NAMALWA (cell line): ENCODE measurements at regions not wholly inside any gene's neighbourhood (a gene's known extent, or its start where the extent isn't known, plus 50 kb on each side); places are given as distances from the start of the nearest gene placed in this dataset.
A peak's percentile ranks its signal among the peaks of the same experiment; 100 is the strongest.

ENCODE experiments used
- DNase-seq: peaks from one replicate; pipeline ENCODE4 v3.0.0-alpha.2; 2015; ENCODE audit warnings: low spot score

DNA sequence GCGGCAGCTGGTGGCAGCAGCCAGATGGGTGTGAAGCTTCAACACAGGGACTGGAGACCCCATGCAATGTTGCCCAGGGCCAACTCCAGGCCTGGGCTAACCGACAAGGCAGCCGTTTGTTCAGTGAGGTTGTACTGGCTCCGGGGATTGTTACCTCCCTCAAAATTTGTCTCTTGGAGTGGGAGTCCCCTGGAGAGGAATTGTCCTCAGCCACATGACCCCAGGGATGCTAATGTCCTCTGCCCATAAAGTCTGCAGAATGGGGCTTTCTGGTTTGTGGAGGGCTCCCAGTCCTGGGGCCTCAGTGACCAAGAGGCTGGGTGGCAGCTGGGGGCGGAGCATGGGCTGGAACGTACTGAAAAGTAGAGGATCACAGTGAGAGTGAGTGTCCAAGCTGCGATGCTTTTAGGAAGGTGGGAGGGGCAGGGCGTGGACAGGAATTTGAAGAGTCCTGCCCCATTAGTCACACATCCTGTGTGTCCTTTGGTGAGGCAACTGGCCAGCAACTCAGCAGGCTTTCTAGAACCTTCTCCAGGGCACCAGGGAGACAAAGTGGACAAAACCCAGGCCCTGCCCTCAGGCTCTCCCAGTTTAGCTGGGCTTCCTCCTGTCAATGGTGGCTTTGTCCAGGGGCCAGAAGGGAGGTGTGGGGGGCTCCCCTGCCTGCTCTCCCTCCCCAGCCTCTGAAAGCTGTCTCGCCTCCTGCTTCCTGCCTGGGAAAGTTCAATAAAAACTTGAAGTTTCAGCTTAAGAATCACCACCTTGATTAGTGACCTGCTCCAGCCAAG is 114.0 kb downstream of the NSG2 start:
- no peak for DNase-seq

DNA sequence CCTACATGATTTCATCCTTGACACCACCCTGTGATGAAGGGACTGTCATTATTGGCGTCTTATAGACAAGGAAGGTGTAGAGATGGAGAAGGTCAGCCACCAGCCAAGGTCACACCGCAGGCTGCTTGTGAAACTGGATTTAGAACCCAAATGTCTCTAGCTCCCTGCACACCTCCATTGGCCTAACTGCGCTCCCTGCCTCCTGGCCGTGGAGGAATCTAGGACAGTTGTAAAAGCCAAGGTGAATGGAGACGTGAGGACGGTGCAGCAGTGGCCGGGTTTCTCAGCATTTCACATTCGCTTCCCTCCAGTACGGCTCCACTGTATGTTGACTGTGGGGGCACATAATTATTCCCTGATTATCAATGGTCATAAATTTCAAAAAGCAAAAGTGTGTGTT is 119.9 kb downstream of the NSG2 start:
- no peak for DNase-seq

DNA sequence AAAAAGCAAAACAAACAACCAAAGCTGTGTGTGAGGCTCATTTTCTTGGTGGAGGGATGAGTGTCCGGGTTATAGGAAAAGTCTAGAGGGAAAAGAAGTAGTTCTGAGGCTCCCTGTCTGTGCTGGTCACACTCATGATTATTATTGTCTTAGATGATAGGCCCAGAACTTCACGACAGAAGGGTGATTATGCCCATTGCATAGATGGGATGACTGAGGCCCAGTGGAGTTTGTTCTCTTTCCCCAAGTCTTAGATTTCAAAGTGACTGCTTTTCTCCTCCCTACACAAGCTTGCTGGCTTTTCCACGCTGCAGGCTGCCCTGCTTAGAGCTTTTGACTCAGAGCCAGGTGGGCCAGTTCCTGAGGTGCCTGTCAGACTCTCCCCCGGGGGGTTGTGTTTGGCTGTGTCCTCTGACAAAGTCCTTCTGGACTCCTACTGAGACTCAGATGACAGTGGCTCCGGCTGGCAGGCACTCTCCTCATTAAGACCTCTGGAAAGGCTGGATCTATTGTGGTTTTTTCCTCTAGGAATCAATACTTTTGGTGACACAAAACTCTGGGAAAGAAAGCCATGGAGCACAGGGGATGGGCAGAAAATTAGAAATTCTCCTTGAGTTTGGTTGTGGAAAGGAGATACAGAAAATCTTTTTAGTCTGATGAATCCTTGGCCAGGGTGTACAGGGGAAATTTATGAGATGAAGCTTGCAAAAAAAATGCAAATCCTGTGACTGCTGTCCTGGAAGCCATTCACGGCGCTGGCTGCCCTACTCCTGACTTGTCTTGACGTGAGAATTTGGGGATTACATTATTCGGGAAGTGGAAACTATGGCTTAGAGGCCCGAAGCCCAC is 120.9 kb downstream of the NSG2 start:
- DNase-seq, result no peak

DNA sequence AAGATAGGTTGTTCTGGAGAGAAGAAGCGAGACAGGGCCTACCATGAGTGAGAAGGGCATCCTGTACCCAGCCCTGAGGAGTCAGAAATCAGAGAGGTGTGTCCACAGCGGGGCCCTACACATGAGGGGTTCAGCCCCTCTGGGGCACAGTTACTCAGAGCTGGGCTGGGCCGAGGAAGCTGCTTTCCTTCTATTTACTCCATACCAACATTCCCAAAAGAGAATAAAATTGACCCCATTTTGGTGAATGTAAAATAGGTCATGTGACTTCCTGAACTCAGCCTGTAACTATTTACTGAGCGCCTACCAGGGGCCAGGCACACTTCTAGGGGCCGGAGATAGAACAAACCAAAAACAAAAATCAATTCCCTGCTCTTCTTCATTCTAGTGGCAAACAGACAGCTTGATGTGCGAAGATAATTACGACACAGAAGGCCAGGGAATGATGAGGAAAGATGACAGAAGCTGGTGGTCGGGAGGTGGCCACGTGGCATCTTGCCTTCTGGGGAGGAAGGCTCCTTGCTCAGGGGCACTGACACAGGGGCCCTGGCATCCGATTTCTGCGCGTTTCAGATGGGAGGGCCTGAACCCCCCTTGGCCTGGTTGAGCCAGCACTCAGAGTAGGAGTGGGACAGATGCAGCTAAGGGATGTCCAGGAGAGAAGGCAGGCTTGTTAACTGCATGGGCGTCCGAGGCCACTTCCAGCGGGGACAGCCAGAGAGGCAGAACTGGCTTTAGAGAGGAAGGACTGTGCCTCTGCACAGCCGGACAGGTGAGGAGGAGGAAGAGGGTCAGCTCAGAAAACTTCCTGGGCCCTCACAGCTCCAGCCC is 121.8 kb downstream of the NSG2 start:
- no peak for DNase-seq

DNA sequence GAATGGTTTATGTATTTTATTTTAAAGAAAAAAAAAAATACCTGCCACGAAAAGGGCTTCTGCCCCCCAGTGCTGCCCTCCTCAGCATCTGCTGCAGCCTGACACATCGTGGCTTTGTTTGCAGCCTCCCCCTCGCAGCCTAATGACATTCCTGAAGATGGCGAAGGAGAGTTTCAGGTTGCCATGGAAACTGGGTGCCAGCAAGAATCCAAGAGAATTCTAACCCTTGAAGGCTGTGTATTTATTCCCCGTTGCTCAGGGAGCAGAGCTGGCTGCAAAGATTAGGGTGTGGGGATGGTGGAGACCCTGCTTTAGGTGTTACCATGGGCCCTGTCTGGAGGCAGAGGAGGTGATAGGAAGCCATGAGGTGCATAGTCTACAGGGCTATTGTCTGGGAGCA is 126.6 kb downstream of the NSG2 start:
- no peak for DNase-seq

DNA sequence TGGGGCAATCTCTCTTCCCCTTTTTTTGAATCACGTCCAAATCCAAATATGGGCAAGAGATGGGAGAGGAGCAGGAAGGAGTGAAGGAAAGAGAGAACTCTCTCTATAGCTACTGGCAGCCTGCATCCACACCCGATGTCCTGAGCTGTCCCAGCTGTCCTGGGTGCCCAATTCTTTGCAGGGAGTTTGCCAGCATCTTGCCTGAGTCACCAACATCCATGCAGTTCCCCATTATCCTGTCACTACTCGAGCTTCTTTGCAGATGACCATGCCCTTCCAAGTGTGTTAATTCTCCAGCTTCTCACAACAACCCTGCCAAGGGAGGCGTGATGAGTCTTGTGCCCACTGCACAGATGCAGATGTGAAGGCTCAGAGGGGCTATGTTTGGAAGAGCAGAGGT is 127.1 kb downstream of the NSG2 start:
- DNase-seq, result no peak

DNA sequence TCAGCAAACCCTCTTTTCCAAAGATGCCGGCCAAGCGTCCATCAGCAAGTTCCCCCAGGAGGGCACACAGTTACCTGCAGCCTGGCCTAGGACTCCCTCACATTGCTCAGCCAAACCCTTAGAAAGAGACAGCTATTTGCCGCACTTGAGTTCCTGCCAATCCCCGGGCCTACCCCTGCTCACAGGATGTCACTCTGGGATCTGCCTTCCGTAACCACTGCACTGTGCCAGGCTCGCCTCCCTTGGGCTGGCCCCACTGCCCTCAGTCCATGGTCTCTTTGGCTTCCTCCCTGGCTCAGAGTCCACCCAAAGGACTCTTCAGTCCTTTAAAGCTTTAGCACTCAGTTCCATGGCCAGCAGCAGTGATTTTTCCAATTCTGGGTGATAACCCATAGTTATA is 128.3 kb downstream of the NSG2 start:
- no peak for DNase-seq

DNA sequence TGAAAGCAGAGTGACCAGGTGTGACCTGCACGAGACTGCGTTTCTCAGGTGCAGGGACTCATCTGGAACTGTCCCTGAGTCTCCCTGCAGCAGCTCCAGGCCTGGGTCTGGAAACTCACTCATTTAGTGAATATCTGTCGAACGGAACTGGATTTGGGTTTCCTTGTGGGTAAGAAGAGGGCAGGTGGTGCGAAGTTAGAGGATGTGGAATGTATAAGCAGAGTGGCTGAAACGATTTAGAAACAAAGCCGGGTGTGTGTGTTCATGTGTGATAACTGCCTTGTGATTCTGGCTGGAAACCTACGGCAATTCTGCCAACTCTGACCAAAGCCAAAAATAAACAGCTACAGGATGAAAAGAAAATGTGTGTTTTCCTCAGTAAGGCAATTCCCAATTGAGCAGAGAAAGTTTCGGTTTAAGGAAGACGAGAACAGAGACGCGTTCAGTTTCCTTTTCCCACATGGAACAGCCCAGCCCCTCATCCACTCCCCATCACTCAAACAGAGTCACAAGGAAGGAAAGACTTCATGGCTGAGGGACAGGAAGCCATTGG is 130.3 kb downstream of the NSG2 start:
- no peak for DNase-seq

DNA sequence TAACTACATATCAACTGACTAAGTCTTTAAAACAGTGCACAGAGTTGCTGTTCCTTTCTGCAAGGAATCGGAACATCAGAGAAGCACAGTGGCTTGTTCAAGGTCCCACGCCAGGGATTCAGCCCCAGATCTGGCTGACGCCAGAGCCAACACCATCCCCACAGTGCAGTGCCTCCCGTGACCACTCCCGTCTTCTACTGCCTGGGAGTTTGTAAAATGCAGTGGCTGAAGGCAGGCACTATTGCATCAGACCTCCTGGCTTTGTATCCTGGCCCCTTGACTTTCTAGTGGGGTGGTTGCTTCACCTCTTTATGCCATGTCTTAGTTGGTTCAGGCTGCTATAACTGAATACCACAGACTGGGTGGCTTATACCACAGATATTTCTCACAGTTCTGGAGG is 131.0 kb downstream of the NSG2 start:
- no peak for DNase-seq

DNA sequence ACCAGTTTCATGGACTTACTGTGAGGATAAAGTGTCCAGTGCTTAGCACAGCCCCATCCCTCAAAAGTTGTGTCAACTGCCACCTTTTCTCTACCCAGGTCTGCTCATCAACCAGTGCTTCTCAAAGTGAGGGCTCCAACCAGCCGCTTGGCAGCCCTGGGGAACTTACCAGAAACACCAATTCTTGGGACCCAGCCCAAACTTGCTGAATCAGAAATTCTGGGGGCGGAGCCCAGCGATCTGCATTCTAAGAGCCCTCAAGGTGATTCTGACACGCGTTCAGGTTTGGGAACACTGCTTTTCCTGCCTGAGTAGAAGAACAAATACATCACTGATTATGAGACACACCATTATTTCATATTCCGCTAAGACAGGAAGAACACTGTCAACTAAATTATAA is 132.0 kb downstream of the NSG2 start:
- DNase-seq, result no peak

DNA sequence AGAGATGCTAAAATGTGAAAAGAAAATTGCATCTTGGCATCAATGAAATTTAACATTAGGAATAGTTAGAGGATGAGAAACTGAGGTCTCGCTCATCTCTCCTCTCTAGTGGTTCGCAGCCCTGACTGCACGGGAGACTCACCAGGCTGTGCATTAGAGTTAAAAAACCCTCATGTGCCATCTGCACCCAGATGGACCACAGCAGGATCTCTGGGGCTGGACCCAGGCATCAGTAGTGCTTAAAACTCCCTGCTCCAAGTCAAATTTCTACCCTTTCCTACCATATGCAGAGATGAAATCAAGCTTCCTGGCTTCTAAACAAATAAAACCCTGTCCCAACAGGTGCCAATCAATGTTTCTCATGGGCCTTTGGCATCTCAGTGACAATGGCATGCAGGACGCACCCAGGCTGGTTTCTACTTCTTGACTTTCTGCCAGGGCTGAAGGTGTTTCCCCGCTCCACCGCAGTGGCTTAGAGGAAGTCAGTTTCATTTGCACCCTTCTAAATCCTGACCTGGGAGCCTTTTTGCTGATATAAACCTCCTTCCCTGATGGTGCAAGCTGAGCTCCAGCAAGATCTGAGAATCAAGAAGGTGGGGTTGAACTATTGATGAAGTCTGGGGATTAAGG is 132.6 kb downstream of the NSG2 start:
- DNase-seq, result no peak

DNA sequence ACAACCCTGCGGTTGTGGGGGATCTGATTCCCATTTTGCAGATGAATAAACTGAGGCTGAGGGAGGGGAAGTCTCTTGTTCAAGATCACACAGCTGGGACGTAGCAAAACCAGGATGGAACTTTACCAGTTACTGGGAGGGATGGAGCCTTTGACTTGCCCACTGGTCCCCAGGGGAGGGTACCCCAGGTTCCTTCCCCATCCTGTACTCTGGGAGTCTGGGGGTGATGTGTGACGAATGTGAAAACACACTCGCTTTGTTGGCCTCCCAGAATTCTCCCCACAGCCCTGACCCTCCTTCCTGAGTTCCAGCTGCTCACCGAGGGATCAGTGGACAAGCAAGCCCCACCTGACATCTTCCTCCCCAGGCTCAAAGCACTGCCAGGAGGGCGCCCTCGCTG is 135.1 kb downstream of the NSG2 start:
- no peak for DNase-seq

DNA sequence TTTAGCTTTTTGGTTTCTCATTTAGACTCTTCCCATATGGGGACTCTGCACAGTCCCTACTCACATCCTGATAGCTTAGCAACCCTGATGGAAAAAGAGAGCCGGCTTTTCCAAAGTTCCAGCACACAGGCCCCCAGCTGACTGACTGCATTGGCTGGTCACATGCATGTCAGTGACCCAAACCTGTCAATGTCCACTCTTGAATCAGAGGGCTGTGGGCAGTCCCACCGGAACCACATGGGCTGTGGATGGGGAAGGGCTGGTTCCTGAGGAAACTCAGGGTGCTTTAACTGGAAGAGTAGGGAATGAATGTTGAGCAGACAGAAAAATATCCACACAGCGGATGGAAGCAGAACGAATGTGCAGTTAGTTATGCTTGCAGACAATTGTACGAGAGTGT is 136.6 kb downstream of the NSG2 start:
- no peak for DNase-seq

DNA sequence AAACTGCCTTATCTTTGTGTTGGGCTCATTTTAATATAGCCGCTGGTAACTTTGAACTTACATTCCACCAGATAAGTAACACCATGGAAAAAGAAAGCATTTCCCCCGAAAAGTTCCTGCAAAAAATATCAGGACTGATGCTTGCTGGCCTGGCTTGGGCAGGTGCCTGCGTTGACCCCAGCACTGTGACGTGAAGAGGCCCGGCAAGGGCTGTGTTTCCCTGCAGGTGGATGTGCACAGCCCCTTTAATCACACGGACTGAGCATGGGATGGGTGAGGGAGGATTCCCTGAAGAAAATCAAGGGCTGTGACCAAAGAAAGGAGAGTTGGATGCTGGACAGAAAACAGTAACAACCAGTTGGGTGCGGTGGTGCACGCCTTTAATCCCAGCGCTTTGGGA is 138.2 kb downstream of the NSG2 start:
- DNase-seq, result no peak

DNA sequence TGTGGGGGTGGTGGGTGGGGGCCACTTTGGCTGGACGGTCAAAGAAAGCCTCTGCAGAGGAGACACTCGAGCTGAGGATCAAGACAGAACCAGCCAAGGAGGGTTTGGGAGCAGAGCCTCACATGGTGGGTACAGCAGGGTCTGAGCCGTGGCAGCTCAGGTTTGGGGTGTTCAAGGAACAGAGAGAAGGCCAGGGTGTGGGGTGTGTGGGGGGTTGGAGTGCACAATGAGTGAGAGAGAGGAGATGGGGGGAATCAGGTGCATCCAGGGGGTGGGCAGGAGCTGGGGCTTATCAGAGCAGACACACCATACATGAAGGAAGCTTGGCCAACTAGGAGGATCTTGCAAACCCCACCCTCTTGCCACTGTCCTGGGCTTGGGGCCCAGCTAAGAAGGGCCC is 140.0 kb downstream of the NSG2 start:
- no peak for DNase-seq

DNA sequence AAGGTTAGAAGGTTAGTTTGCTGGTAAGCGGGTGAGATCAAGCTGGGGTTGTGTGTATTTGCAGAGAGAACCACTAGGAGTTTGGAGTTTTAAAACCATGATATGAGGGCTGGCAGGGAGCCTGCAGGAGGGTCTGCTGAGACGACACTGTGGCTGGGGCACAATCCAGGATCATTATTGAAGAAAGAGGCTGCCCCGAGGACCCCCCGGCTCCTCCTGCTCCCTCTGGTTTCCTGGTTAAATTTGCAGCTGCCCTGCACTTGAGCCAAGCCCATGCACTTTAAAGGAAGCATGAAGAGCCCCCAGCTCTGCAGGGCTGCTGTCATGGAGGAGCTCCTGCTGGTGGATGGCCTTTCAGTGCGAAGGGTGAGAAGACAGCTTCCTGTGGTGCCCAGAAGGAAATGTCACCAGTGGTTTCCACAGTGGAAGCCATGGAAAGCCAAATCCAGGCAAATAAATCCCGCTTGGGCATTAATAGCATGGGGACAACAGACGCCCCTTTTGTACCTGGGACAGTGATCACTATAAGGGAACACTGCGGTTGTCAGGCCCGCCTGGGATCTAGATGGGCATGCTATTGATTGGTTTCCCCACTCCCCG is 140.7 kb downstream of the NSG2 start:
- no peak for DNase-seq

DNA sequence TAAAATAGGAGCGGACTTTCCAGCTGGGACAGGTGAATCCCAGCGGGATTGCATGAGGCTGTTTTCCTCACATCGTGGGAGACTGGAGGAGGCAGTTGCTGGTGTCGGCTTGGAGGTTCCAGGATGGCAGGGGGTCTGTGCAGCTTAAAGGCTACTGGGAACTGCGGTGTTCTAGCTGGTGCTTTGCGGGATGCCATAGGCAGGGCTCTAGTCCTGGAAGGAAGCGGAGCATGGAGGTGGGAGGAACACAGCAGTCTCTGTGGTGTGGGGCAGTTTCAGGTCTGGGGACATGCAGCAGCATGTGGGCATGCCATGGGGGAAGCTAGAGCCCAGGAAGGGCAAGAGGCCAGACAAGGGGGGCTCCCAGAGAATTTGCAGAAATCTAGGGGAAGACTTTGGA is 141.5 kb downstream of the NSG2 start:
- DNase-seq, result no peak

DNA sequence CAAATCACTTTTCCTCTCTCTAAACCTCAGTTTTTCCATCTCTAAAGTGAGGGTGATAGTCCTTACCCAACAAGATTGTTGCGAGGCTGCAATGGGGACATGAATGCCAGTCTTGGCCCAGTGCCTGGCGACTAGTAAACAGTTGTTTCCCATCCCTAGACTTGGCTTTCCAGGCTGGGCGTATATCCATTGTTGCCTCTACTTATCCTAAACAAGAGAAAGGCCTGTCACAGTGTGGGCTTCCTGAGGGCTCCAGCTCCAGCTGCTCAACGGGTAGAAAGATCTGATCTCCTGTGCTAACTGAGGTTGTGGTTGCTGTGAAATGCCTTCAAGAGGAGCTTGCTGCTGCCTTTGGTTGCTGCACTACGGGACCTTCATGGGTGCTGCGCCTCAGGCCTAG is 142.0 kb downstream of the NSG2 start:
- no peak for DNase-seq

DNA sequence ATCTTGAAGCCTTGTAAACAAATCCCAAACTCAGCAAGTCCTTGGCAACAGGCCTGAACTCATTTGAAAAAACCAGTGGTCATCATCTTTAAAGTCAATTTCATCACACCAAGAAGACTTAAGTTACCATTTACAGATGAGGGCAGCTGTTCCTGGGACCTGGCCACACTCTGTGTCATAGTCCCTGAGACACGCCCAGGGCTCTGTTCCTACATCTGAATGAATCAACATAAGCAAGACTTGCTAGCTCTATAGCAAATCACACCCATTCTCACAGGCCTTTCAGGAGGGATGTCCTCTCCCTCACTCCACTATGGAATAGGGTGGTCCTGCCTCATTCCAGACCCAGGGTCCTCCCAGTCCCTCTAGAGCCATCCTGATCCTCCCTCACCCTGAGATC is 142.8 kb downstream of the NSG2 start:
- peak; percentile 26 for DNase-seq

DNA sequence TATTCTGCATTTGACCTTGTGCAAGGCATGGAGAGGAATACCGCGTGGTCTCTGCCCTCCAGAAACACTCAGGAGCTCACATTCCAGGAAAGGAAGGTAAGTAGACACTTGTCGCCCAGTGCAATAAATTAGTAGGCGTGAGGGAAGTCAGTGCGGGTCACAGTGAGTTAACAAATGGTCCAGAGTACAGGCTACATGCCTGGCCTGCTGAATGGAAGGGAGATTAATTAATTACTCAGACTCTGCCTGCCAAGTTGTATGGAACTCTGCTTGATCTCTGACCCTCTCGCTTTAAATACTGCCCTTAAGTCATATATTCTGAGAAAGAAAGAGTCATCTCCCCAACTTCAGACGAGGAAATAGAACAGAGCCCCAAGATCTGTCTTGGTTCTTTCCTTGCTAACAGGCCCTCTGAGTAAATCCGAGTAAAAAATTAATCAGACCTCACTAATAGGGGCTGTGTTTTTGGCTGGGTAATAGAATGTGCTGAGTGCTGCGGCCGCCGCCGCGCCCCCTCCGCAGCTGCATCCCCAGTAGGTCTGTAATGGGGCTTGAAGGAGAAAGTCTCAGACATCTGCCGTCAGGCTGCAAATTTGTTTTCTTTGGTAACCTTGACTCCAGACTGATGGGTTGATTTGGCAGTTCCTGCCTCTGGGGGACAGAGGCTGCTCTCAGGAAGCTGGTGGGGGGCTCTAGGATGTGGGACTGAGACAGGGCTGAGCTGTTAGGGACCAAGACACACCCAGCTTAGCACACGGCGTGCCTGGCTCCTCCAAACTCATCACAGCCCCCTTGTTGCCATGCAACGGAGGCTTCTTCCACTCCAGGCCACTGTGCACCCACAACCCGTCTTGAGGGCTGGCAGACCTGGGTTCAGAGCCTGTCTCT is 144.4 kb downstream of the NSG2 start:
- peak; percentile 11 for DNase-seq
